ENCODE measurements at regions not wholly inside any gene's neighbourhood (a gene's known extent, or its start where the extent isn't known, plus 50 kb on each side); places are given as distances from the start of the nearest gene placed in this dataset.

DNA sequence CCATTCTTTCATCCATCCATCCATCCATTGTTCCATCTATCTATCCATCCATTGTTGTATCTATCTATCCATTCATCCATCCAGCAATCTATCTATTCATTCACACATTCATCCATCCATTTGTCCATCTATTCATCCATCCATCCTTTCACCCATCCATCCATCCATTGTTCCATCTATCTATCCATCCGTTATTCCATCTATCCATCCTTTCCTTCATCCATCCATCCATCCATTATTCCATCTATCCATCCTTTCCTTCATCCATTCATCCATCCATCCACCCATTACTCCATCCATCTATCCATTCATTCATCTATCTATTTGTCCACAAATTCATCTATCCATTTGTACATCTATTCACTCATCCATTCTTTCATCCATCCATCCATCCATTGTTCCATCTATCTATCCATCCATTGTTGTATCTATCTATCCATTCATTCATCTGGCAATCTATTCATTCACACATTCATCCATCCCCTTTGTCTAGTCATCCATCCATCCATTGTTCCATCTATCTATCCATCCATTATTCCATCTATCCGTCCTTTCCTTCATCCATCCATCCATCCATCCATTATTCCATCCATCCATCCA is 65.9 kb upstream of the ANO1 start:
- Mint-ChIP-seq H3K4me1 (ENCODE audit: low read depth) (no peaks in the 10 kb centered on the region), H3K27ac (no peak overlapping the region), H3K36me3 (ENCODE audit: low read depth) (no peaks in the 10 kb centered on the region), H3K4me3 (no peak overlapping the region), H3K9me3 (no peaks in the 10 kb centered on the region), H3K27me3 (peaks cover 2% of the 10 kb centered on the region)
- intact Hi-C loops (cut with micrococcal nuclease) = no loop called here

DNA sequence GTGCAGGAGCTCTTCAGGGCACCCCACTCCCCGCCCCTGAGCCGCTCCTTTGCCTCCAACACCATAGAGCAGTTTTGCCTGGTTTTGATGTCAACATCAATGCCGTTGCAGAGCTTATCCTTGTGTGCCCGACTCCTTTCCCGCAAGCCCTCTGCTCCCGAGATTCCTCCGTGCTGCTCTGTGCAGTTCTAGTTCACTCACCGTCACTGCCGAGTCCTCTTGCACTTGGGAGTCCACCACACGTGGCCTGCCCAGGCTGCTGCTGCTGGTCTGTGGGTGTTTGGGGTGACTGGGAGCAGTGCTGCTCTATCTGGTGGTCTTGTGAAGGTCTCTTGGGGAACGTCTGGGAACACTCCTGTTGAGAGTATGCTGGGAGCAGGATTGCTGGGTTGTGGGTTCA is 63.8 kb upstream of the ANO1 start:
- H3K36me3 Mint-ChIP-seq (ENCODE audit: low read depth) = no peaks in the 10 kb centered on the region
- H3K27ac Mint-ChIP-seq = no peak overlapping the region
- peaks cover 2% of the 10 kb centered on the region for H3K27me3 Mint-ChIP-seq
- no peak overlapping the region for H3K4me3 Mint-ChIP-seq
- intact Hi-C loops (cut with micrococcal nuclease) = no loop called here
- H3K9me3 Mint-ChIP-seq = no peaks in the 10 kb centered on the region
- H3K4me1 Mint-ChIP-seq (ENCODE audit: low read depth) = no peaks in the 10 kb centered on the region

DNA sequence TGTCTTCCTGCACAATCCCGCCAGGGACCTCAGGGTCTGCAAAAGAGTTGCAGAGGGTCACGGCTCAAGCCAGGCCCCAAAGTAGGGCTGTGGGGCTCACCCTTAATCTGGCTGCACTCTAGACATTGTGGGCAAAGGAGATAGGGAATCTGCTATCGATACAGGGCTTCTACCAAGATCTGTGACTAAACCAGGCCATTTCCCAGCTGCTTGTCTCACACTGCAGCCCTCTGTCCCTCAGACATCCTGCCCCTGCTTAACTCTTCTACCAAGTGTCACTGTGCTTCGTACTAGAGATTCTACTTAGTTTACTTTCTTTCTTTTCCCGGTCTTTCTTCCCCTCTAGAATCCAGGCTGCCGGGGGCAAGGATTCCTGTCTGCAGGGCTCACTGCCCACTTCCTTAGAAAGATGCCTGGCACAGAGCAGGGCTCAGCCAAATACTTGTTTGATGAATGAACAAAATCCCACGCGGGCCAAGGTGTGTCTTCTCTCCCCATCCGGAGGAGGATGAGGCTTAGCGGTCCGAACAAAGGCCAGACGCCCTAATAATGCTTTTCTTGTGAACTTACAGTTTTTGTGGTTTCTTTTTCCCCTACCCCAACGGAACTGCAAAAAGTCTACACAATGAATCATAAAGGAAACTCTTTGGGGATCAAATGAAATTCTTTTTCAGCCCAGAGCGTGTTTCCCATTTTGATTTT is 61.3 kb upstream of the ANO1 start:
- Mint-ChIP-seq H3K4me1 (ENCODE audit: low read depth) (no peaks in the 10 kb centered on the region), H3K27ac (no peak overlapping the region), H3K9me3 (no peaks in the 10 kb centered on the region), H3K4me3 (no peak overlapping the region), H3K27me3 (peaks cover 2% of the 10 kb centered on the region), H3K36me3 (ENCODE audit: low read depth) (no peaks in the 10 kb centered on the region)
- intact Hi-C loops (cut with micrococcal nuclease) = no loop called here

DNA sequence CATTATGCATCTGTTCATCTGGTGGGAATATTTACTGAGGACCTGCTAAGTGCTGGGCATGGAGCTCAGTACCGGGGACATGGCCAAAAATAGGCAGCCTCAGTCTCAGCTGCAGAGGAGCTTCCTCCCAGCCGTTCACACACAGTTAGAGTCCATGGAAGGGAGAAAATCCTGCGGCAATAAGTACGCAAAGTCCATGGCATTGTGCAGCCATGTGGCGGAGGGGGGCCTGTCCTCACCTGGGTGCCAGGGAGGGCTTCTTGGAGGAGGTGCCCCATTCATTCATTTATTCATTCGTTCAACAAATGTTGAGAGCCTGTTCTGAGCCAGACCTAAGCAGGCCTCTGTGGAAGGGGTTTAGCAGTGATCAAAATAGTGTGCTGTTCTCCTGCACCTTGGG is 59.3 kb upstream of the ANO1 start:
- Mint-ChIP-seq H3K9me3 (no peaks in the 10 kb centered on the region), H3K4me3 (no peak overlapping the region), H3K27me3 (peaks cover 2% of the 10 kb centered on the region), H3K27ac (no peak overlapping the region), H3K4me1 (ENCODE audit: low read depth) (no peaks in the 10 kb centered on the region), H3K36me3 (ENCODE audit: low read depth) (no peaks in the 10 kb centered on the region)
- intact Hi-C loops (cut with micrococcal nuclease) = no loop called here

DNA sequence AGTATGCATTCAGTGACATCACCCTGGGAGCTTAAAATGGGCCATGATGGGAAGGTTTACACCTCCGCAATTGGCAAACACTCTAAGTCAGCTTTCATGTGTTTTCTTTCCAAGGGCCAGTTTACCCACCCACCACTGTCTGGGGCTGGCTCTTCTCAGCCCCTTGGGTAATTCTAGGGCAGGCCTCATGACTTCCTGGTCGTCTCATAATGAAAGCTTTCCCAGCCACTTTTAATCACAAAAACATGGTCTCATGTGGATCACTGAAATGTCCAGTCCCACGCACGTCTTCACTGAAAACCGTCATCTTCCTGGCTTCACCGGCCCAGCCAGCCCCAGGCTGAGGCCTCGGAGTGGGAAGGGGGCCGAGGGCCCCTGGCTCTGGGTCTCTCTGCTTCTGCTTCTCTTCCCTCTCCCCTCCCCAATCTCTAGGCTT is 58.5 kb upstream of the ANO1 start:
- intact Hi-C loops (cut with micrococcal nuclease) = no loop called here
- H3K27me3 Mint-ChIP-seq = peaks cover 2% of the 10 kb centered on the region
- no peak overlapping the region for H3K27ac Mint-ChIP-seq
- H3K9me3 Mint-ChIP-seq = no peaks in the 10 kb centered on the region
- H3K4me1 Mint-ChIP-seq (ENCODE audit: low read depth) = no peaks in the 10 kb centered on the region
- no peak overlapping the region for H3K4me3 Mint-ChIP-seq
- H3K36me3 Mint-ChIP-seq (ENCODE audit: low read depth) = no peaks in the 10 kb centered on the region

DNA sequence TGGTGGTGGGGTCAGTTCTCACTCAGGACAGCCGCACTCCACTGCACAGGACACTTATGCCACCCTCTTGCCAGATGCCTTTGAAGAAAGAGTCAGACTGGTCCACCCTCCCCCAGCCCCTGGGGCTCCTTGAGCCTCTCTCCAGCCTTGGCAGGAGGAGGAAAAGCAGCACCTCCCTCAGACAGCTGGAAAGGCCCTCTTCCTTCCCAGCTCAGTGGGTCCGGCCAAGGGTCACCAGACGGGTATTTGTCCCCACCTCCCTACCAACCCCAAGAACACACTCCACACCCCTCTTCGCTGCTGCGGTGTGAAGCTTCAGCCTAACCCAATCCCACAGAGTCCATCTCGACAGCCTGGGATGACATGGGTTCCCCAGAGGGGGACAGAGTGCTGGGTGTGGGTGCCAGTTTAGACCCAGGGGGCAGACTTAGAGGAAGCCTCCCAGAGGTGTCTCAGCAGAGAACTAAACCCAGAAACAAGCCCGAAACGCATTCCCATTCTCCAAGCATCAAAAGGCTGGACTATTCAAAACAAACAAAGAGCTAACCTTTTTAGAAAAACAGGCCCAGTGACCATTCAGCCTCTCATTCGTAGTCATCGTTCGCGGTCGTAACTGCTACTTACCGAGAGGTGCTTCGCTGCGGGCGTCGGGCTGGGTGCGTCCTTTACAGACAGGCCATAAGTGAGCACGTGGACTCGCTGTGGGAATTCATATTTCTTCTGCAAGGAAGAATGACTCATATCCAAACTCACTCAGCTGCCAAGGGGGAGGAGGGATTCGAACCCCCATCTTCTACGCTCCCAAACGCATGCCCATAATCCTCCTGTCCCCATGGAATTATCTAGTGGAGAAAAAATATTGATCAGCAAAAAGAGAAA is 57.5 kb upstream of the ANO1 start:
- Mint-ChIP-seq H3K9me3 (no peaks in the 10 kb centered on the region), H3K27ac (no peak overlapping the region), H3K4me1 (ENCODE audit: low read depth) (no peaks in the 10 kb centered on the region), H3K36me3 (ENCODE audit: low read depth) (no peaks in the 10 kb centered on the region), H3K27me3 (peaks cover 2% of the 10 kb centered on the region), H3K4me3 (no peak overlapping the region)
- intact Hi-C loops (cut with micrococcal nuclease) = no loop called here

DNA sequence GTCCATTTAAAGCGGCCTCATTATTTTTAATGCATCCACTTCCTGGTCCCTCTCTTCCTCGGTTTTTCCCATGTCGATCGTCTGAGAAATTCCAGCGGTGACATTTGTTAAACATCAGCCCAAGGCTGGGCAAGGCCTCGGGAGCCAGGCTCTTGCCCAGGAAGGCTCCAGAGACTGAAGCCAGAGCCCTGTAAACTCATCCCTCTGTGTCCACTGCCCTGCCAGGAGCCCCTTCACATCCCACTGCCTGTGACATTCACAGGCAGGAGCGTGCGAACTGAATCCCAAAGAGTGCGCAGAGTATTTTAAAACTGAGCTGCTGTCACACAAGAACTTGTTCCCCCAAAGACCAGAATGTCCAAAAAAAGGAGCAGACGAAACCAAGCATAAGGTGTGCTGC is 56.5 kb upstream of the ANO1 start:
- H3K9me3 Mint-ChIP-seq = no peaks in the 10 kb centered on the region
- no peak overlapping the region for H3K4me3 Mint-ChIP-seq
- H3K36me3 Mint-ChIP-seq (ENCODE audit: low read depth) = no peaks in the 10 kb centered on the region
- H3K4me1 Mint-ChIP-seq (ENCODE audit: low read depth) = no peaks in the 10 kb centered on the region
- H3K27ac Mint-ChIP-seq = no peak overlapping the region
- H3K27me3 Mint-ChIP-seq = peaks cover 2% of the 10 kb centered on the region
- intact Hi-C loops (cut with micrococcal nuclease) = no loop called here

DNA sequence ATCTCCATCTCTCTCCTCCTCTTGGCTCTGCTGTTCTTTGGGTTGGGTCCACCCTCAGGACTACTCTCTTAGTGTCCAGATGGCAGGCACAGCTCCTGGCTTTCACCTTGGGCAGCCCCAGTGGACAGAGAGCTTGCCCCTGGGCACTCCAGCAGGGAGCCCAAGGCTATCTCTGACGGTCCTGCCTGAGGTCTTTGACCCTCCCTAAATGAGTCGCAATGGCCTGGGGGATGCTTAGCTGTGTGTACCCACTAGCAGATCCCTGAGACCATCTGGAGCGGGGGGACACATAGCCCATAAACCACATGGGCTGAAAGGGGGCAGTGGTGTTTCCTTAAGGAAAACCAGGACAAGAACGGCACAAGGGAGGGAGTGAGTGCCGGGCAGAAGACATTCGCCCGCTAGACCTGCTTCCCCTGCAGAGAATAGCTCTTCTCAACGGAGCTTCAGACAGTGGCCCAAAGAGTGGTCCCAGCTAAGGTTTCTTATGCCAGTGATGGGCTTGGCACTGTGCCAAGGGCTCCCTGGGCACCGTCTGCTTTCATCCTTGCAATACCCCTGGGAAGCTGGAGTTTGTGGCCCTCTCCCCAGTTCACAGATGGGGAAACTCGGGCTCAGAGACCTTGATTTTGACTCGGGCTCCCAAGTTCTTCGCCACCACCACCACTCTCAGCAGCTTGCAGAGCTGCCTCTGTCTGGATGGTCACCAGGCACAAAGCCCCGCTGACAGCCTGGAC is 53.9 kb upstream of the ANO1 start:
- Mint-ChIP-seq H3K4me3 (no peak overlapping the region), H3K27me3 (no peaks in the 10 kb centered on the region), H3K4me1 (ENCODE audit: low read depth) (no peaks in the 10 kb centered on the region), H3K9me3 (no peaks in the 10 kb centered on the region), H3K36me3 (ENCODE audit: low read depth) (no peaks in the 10 kb centered on the region), H3K27ac (no peak overlapping the region)
- intact Hi-C loops (cut with micrococcal nuclease) = no loop called here

DNA sequence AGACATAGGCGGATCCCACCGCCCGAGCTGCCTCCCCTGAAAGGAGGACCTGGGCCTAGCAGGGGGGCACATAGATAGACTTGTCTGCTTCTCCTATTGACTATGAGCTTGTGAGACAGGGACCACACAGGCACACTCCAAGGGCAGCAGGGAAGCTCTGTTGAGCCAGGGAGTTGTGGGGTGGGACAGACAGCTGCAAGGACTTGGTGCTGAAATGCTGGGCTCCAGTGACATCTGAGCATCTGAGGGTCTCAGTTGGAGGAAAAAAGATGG is 53.4 kb upstream of the ANO1 start:
- Mint-ChIP-seq H3K27me3 (no peaks in the 10 kb centered on the region), H3K27ac (no peak overlapping the region), H3K4me3 (no peak overlapping the region), H3K9me3 (no peaks in the 10 kb centered on the region), H3K36me3 (ENCODE audit: low read depth) (no peaks in the 10 kb centered on the region), H3K4me1 (ENCODE audit: low read depth) (no peaks in the 10 kb centered on the region)
- intact Hi-C loops (cut with micrococcal nuclease) = no loop called here

DNA sequence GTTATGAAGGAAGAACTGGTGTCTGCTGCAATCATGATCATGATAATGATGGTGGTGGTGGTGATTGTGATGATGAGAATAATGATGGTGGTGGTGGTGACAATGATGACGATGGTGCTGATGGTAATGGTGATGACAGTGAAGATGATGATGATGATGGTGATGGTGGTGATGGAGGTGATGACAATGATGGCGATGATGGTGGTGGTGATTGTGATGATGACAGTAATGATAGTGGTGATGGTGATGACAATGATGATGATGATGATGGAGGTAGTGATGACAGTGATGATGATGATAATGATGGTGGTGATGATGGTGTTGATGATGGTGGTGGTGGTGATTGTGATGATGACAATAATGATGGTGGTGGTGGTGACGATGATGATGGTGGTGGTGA is 52.8 kb upstream of the ANO1 start:
- no peak overlapping the region for H3K4me3 Mint-ChIP-seq
- H3K27ac Mint-ChIP-seq = no peak overlapping the region
- H3K27me3 Mint-ChIP-seq = no peaks in the 10 kb centered on the region
- H3K4me1 Mint-ChIP-seq (ENCODE audit: low read depth) = no peaks in the 10 kb centered on the region
- H3K36me3 Mint-ChIP-seq (ENCODE audit: low read depth) = no peaks in the 10 kb centered on the region
- intact Hi-C loops (cut with micrococcal nuclease) = no loop called here
- H3K9me3 Mint-ChIP-seq = no peaks in the 10 kb centered on the region

DNA sequence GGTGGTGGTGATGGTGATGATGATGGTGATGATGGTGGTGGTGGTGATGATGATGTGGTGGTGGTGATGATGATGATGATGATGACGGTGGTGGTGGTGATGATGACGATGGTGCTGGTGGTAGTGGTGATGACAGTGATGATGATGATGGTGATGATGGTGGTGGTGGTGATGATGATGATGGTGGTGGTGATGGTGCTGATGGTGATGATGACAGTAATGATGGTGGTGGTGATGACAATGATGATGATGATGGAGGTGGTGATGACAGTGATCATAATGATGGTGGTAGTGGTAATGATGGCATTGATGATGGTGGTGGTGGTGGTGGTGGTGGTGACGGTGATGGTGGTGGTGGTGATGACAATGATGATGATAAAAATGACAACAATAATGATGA is 52.1 kb upstream of the ANO1 start:
- H3K4me3 Mint-ChIP-seq = no peak overlapping the region

DNA sequence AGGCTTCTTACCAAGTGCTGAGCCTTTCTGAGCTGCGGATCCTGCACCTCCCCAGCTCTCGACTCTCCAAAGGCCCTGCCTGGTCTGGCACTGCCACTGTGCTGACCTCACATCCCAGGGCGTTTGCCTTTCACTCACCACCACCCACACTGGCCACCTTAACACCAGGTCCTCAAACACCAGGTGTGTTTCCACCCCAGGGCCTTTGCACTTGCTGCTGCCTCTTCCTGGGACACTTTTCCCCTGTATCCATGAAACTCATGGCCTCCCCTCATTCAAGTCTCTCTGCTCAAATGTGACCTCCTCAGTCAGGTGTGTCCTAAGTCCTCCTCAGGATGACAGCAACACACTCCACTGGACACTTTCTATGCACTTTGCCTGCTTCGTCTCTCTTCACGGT is 51.4 kb upstream of the ANO1 start:
- Mint-ChIP-seq H3K36me3 (ENCODE audit: low read depth) (no peaks in the 10 kb centered on the region), H3K27me3 (no peaks in the 10 kb centered on the region), H3K4me1 (ENCODE audit: low read depth) (no peaks in the 10 kb centered on the region), H3K27ac (no peak overlapping the region), H3K9me3 (no peaks in the 10 kb centered on the region), H3K4me3 (no peak overlapping the region)
- intact Hi-C loops (cut with micrococcal nuclease) = no loop called here

More for the DNA sequence above, 52.1 kb upstream of the ANO1 start:
- Mint-ChIP-seq H3K4me1 (ENCODE audit: low read depth) (no peaks in the 10 kb centered on the region), H3K9me3 (no peaks in the 10 kb centered on the region), H3K27me3 (no peaks in the 10 kb centered on the region), H3K27ac (no peak overlapping the region), H3K36me3 (ENCODE audit: low read depth) (no peaks in the 10 kb centered on the region)
- intact Hi-C loops (cut with micrococcal nuclease) = no loop called here

DNA sequence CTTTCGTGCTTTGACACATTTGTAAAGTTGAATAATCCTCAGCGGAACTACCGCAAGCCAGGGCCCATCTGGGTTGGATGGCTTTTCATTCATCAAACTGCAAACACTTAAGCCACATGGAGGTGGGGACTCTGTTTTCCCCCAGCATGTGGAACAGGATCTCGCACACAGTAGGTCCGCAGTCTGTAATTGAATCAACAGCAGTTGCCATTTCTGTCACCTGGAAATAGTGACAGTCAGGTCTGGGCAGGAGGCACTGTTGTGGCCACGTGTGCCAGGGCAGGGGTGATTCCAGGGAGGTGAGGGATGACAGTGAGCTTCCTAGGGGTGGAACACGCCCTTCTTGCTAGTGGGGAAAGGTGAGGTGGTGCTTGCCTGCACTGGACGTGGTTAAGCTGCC is 50.7 kb upstream of the ANO1 start:
- H3K4me1 Mint-ChIP-seq (ENCODE audit: low read depth) = no peaks in the 10 kb centered on the region
- no peak overlapping the region for H3K4me3 Mint-ChIP-seq
- H3K27ac Mint-ChIP-seq = no peak overlapping the region
- intact Hi-C loops (cut with micrococcal nuclease) = no loop called here
- H3K27me3 Mint-ChIP-seq = peaks cover 3% of the 10 kb centered on the region
- H3K9me3 Mint-ChIP-seq = no peaks in the 10 kb centered on the region
- H3K36me3 Mint-ChIP-seq (ENCODE audit: low read depth) = no peaks in the 10 kb centered on the region

Measured in dendritic cell treated with granulocyte-macrophage colony-stimulating factor and Interleukin-4, amounts not matched to agents 40 ng/mL and 50 ng/mL, for 4 days (primary cell).